ENCODE measurements at regions not wholly inside any gene's neighbourhood (a gene's known extent, or its start where the extent isn't known, plus 50 kb on each side); places are given as distances from the start of the nearest gene placed in this dataset.

DNA sequence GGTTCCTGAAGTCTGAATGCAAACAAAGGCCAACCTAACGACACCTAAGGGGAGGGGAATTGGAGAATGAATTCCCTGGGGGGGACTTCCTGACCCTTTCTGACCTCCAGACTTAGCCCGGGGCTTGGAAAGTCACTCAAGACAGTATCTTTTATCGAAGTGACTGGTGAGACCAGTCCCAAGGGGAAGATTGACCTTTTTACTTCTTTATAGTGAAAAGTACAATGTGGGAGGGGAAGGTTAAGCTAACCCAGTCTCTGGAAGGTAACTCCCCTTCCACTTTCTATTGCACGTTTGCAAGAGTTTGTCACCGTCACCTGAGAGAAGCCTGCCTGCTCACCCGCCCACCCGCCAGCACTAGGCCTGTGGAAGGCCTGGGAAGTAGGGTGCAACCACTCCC is 111.9 kb downstream of the EFNB2 start:
- TF ChIP-seq EZH2phosphoT487 (IDR thresholded peaks at IDR 0.05; ENCODE audit: borderline replicate concordance, low read length): no peak
- TF ChIP-seq, protein P1, sequence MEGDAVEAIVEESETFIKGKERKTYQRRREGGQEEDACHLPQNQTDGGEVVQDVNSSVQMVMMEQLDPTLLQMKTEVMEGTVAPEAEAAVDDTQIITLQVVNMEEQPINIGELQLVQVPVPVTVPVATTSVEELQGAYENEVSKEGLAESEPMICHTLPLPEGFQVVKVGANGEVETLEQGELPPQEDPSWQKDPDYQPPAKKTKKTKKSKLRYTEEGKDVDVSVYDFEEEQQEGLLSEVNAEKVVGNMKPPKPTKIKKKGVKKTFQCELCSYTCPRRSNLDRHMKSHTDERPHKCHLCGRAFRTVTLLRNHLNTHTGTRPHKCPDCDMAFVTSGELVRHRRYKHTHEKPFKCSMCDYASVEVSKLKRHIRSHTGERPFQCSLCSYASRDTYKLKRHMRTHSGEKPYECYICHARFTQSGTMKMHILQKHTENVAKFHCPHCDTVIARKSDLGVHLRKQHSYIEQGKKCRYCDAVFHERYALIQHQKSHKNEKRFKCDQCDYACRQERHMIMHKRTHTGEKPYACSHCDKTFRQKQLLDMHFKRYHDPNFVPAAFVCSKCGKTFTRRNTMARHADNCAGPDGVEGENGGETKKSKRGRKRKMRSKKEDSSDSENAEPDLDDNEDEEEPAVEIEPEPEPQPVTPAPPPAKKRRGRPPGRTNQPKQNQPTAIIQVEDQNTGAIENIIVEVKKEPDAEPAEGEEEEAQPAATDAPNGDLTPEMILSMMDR (IDR thresholded peaks at IDR 0.05; ENCODE audit: low read depth, low read length, poor library complexity, severe bottlenecking): no peak
